ENCODE measurements at regions not wholly inside any gene's neighbourhood (a gene's known extent, or its start where the extent isn't known, plus 50 kb on each side); places are given as distances from the start of the nearest gene placed in this dataset.
"Not testable (repeated sequence)": the region's sequence is repeated elsewhere in the genome, so short reads cannot be mapped to it uniquely, and the experiment has no call there.

DNA sequence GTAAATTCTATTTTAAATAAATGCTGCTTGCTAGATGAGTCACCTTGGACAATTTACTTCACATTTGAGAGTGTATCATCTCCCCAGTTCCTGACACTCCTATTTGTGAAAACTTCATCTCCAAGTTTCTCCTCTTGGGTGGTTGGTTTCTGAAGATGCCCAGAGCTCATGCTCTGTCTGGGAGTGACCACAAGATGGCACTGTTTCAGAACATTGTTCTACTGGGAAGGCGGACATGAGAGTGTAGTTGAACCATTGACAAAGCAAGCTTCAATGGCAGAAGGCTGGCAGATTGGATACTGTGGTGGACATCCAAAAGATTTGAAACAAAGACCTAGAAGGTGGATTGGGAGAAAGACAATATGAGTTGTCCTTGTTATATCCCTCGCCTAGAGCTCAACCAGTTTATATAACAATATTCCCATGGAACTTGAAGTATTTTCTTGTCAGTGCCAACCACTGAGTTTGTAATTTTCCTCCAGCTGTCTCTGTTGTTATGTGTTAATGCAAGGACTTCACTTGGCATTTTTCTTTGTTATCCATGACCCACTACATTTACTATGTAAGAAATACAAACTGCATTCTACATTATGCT lies 234.3 kb upstream of the ANKH start:
- TF ChIP-seq, protein P1, sequence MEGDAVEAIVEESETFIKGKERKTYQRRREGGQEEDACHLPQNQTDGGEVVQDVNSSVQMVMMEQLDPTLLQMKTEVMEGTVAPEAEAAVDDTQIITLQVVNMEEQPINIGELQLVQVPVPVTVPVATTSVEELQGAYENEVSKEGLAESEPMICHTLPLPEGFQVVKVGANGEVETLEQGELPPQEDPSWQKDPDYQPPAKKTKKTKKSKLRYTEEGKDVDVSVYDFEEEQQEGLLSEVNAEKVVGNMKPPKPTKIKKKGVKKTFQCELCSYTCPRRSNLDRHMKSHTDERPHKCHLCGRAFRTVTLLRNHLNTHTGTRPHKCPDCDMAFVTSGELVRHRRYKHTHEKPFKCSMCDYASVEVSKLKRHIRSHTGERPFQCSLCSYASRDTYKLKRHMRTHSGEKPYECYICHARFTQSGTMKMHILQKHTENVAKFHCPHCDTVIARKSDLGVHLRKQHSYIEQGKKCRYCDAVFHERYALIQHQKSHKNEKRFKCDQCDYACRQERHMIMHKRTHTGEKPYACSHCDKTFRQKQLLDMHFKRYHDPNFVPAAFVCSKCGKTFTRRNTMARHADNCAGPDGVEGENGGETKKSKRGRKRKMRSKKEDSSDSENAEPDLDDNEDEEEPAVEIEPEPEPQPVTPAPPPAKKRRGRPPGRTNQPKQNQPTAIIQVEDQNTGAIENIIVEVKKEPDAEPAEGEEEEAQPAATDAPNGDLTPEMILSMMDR (IDR thresholded peaks at IDR 0.05; ENCODE audit: control insufficient read depth, insufficient read depth, low read depth, low read length, missing control alignments), result peak; percentile 81
- DNase-seq (ENCODE audit: low read depth), result peak; percentile 21
- H3K4me3 ChIP-seq (ENCODE audit: control insufficient read depth, low read depth, low read length), result no peak overlapping the region

DNA sequence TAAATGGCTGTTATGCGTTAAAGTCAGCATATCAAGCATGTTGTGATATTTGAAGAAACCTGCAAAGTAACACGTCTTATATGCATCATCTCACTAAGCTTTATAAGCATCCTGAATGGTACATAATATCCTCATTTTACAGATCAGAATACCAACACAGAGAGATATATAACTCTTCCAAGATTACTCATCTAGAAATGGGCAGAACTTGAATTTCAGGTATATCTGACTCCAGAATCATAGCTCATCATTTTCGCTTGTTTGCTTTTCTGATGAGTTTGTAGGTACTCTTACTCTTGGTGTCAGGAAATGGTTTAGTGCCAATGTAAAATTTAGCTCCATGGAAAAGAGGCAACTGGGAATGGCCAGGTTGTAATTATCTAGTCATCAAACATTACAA lies 232.3 kb upstream of the ANKH start:
- no peak overlapping the region for H3K4me3 ChIP-seq (ENCODE audit: control insufficient read depth, low read depth, low read length)
- TF ChIP-seq, protein P1 (IDR thresholded peaks at IDR 0.05; ENCODE audit: control insufficient read depth, insufficient read depth, low read depth, low read length, missing control alignments), result no peak
- no peak for DNase-seq (ENCODE audit: low read depth)

DNA sequence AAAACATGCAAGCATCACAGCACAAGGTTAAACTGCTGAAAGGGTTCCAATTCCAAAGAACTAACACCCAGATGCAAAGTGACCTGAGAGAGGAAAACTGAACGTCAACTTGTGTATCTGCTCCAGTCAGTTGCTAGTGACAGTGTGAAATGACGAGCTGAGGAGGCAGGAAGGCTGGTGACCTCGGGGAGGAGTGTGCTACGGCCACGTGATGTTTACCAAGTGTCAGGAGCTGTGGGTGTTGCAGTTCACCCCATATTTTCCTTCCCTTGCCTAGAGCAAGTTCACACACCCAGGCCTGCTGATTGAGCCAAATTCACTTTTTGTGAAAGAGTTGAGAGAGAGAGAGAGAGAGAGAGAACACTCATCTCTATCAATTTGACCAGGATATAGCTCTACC lies 231.6 kb upstream of the ANKH start:
- TF ChIP-seq, protein P1 (IDR thresholded peaks at IDR 0.05; ENCODE audit: control insufficient read depth, insufficient read depth, low read depth, low read length, missing control alignments), result no peak
- H3K4me3 ChIP-seq (ENCODE audit: control insufficient read depth, low read depth, low read length), result no peak overlapping the region
- DNase-seq (ENCODE audit: low read depth), result no peak

DNA sequence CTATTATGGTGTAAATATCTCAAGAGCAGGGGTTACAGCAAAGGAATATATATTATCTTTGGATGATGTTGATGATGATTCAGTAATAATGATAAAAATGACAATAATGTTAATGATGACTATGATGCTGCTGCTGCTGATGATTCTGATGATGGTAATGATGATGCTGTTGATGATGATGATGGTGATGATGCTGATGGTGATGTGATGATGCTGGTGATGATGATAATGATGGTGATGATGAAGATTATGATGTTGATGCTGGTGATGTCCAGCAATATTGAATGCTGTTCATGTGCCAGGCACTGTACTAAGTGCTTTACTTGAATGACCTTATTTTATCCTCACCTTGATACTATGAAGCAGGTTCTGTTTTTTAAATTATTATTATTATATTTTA lies 226.0 kb upstream of the ANKH start:
- H3K4me3 ChIP-seq (ENCODE audit: control insufficient read depth, low read depth, low read length), result no peak overlapping the region
- TF ChIP-seq, protein P1 (IDR thresholded peaks at IDR 0.05; ENCODE audit: control insufficient read depth, insufficient read depth, low read depth, low read length, missing control alignments), result no peak
- DNase-seq (ENCODE audit: low read depth), result no peak

DNA sequence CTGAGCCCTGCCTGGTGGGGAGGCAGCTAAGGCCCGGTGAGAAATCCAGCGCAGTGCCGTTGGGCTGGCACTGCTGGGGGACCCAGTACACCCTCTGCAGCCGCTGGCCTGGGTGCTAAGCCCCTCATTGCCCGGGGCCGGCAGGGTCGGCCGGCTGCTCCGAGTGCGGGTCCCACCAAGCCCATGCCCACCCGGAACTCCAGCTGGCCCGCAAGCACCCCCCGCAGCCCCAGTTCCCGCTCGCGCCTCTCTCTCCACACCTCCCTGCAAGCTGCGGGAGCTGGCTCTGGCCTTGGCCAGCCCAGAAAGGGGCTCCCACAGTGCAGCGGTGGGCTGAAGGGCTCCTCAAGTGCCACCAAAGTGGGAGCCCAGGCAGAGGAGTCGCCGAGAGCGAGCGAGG lies 225.1 kb upstream of the ANKH start:
- DNase-seq (ENCODE audit: low read depth); H3K4me3 ChIP-seq (ENCODE audit: control insufficient read depth, low read depth, low read length): not testable (repeated sequence)

DNA sequence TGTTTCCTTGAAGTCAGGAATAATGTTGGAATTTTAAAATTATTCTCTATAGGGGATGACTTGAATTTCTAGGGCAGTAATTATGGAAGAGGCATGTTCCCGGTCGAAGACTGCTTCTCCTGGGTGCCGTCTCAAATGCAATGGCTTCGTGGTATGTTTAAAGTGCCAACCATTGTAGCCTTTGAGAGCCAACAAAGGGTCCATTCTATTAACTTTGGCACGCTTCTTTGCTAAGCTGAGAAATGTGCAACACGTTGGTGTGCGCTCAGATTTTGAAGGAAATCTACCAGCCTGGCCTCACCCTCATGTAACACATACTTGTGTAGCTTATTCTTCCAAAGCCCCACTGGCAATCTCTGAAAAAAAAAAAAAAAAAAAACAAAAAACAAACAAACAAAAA lies 221.2 kb upstream of the ANKH start:
- DNase-seq (ENCODE audit: low read depth), result no peak
- H3K4me3 ChIP-seq (ENCODE audit: control insufficient read depth, low read depth, low read length), result no peak overlapping the region
- TF ChIP-seq, protein P1 (IDR thresholded peaks at IDR 0.05; ENCODE audit: control insufficient read depth, insufficient read depth, low read depth, low read length, missing control alignments), result no peak

DNA sequence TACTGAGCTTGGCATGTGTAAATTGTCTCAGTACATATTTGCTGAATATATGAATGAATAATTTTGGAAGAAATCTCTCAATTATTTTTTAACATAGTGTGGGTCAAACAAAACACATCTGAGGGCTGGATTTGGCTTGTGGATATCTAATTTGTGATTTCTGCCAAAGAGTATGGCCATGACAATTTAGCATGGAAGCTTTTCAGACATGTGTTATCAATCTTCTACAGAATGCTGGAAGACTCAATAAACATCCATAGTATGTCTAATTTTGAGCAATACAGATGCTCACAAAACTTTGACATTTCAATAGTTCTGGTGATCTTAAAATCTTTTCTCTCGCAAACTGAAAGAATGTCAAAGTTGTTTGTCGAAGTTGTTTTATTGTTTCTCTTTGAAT lies 214.1 kb upstream of the ANKH start:
- no peak overlapping the region for H3K4me3 ChIP-seq (ENCODE audit: control insufficient read depth, low read depth, low read length)
- no peak for DNase-seq (ENCODE audit: low read depth)
- TF ChIP-seq, protein P1 (IDR thresholded peaks at IDR 0.05; ENCODE audit: control insufficient read depth, insufficient read depth, low read depth, low read length, missing control alignments), result no peak

Measured in AG09309 (cell line).